DND-41 (cell line): ENCODE measurements at regions not wholly inside any gene's neighbourhood (a gene's known extent, or its start where the extent isn't known, plus 50 kb on each side); places are given as distances from the start of the nearest gene placed in this dataset.

ENCODE experiments used
- ATAC-seq: fragments of 200-7000 bp; cut with Tn5 transposase; 3 replicates; pipeline ENCODE4 v1.9.1; 2021; ENCODE audit warnings: low read depth; ENCODE audit not compliant: insufficient read depth
- DNase-seq: peaks from one replicate; pipeline ENCODE4 v3.0.0-alpha.2; 2020
- H2AFZ ChIP-seq: 2 replicates; pipeline ENCODE4 v1.6.0; 2012; ENCODE audit warnings: low read depth, low read length
- H3K27ac ChIP-seq: 2 replicates; pipeline ENCODE4 v1.5.1; 2012; ENCODE audit warnings: low read length, inconsistent platforms
- H3K27me3 ChIP-seq: fragments of 200-600 bp; sonication (generic); 2 replicates; pipeline ENCODE4 v1.6.0; 2012; ENCODE audit warnings: low read length, mild to moderate bottlenecking, inconsistent platforms; ENCODE audit not compliant: insufficient read depth, poor library complexity
- H3K36me3 ChIP-seq: 2 replicates; pipeline ENCODE4 v1.5.1; 2012; ENCODE audit warnings: low read length, inconsistent platforms; ENCODE audit not compliant: insufficient read depth
- H3K4me1 ChIP-seq: 2 replicates; pipeline ENCODE4 v1.5.1; 2012; ENCODE audit warnings: mild to moderate bottlenecking, low read length; ENCODE audit not compliant: insufficient read depth
- H3K4me2 ChIP-seq: 2 replicates; pipeline ENCODE4 v1.6.0; 2012; ENCODE audit warnings: mild to moderate bottlenecking, moderate library complexity, low read length, inconsistent platforms; ENCODE audit not compliant: insufficient read depth
- H3K4me3 ChIP-seq, 2 experiments: fragments of 200-600 bp in 1 of 2; shearing (Covaris generic) in 1 of 2; 2 replicates each; pipeline ENCODE4 v1.5.1; 2012 to 2016; ENCODE audit warnings: inconsistent platforms in 2 of 2, low read length in 2 of 2, mild to moderate bottlenecking in 2 of 2, low read depth in 1 of 2, moderate library complexity in 1 of 2
- H3K79me2 ChIP-seq: 2 replicates; pipeline ENCODE4 v1.6.0; 2012; ENCODE audit warnings: low read length, inconsistent platforms; ENCODE audit not compliant: insufficient read depth
- H3K9ac ChIP-seq: 2 replicates; pipeline ENCODE4 v1.6.0; 2012; ENCODE audit warnings: low read depth, mild to moderate bottlenecking, inconsistent platforms, low read length, moderate library complexity
- H3K9me3 ChIP-seq: 2 replicates; pipeline ENCODE4 v1.5.1; 2012; ENCODE audit warnings: low read length, moderate library complexity, mild to moderate bottlenecking, inconsistent platforms; ENCODE audit not compliant: insufficient read depth, severe bottlenecking
- H4K20me1 ChIP-seq: 2 replicates; pipeline ENCODE4 v1.6.0; 2012; ENCODE audit warnings: low read length; ENCODE audit not compliant: insufficient read depth
- CTCF ChIP-seq: IDR thresholded peaks from 2 replicates; pipeline ENCODE4 v1.5.1; 2012; ENCODE audit warnings: borderline replicate concordance, low read length, moderate library complexity, mild to moderate bottlenecking; ENCODE audit not compliant: poor library complexity, severe bottlenecking; ENCODE audit errors: extremely low read depth
- EZH2 ChIP-seq: IDR thresholded peaks from 3 replicates; pipeline ENCODE4 v1.6.1; 2012; ENCODE audit warnings: borderline replicate concordance, low read depth, mild to moderate bottlenecking, moderate library complexity, low read length, inconsistent platforms; ENCODE audit not compliant: severe bottlenecking

GRCh38 chr10:61839916-61840315 is 61.6 kb upstream of the ARID5B start:
- Histone ChIP-seq H3K27ac (no peak overlapping the region), H3K9ac (no peak overlapping the region), H2AFZ (no peak overlapping the region), H3K9me3 (no peaks in the 10 kb centered on the region), H3K79me2 (no peaks in the 10 kb centered on the region), H3K4me2 (no peak overlapping the region), H3K36me3 (no peaks in the 10 kb centered on the region), H3K27me3 (no peaks in the 10 kb centered on the region), H3K4me3 (no peak overlapping the region), H4K20me1 (no peaks in the 10 kb centered on the region), H3K4me1 (peaks cover 14% of the 10 kb centered on the region)
- TF ChIP-seq CTCF (no peak), EZH2 (no peak)
- DNase-seq (no peak), ATAC-seq (no peak)

GRCh38 chr10:61840403-61840802 is 61.1 kb upstream of the ARID5B start:
- H3K4me2 ChIP-seq: no peak overlapping the region
- no peaks in the 10 kb centered on the region for H3K79me2 ChIP-seq
- TF ChIP-seq EZH2: no peak
- TF ChIP-seq CTCF: no peak
- no peak overlapping the region for H3K9ac ChIP-seq
- no peak for ATAC-seq
- H3K9me3 ChIP-seq: no peaks in the 10 kb centered on the region
- H3K4me3 ChIP-seq: no peak overlapping the region
- DNase-seq: no peak
- no peaks in the 10 kb centered on the region for H3K27me3 ChIP-seq
- H3K4me1 ChIP-seq: peaks cover 14% of the 10 kb centered on the region
- no peak overlapping the region for H3K27ac ChIP-seq
- no peaks in the 10 kb centered on the region for H3K36me3 ChIP-seq
- no peaks in the 10 kb centered on the region for H4K20me1 ChIP-seq
- H2AFZ ChIP-seq: no peak overlapping the region

DNA sequence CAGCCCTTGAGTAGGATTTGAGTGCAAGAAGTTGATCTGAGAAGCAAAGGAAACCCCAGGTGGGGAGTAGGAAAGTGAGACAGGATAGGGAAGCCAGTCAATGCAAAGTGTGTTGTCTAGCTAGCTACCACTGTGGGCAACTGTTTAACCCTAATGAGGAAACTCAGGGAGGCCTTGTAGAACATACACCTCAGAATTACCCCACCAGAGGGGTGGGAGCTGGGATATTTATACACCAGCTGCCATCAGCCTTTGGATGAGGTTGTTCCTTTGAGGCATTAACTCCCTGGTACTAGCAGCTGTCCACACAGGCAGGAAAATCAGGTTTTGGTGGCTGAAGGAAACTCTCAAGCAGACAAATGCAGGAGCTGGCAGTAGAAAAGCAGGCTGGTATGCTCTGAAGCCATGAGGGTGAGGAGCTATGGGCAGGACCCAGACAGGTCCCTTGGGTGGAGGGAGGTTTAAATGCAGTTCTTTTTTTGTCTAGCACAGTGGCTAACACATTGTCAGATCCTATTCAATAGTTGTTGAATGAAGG is 60.1 kb upstream of the ARID5B start:
- no peak overlapping the region for H2AFZ ChIP-seq
- no peaks in the 10 kb centered on the region for H3K27me3 ChIP-seq
- H3K4me2 ChIP-seq: no peak overlapping the region
- DNase-seq (no peak), ATAC-seq (no peak)
- H3K9me3 ChIP-seq: no peaks in the 10 kb centered on the region
- H3K9ac ChIP-seq: no peak overlapping the region
- H4K20me1 ChIP-seq: no peaks in the 10 kb centered on the region
- H3K27ac ChIP-seq: no peak overlapping the region
- no peaks in the 10 kb centered on the region for H3K36me3 ChIP-seq
- TF ChIP-seq EZH2: no peak
- no peak for TF ChIP-seq CTCF
- H3K4me1 ChIP-seq: peaks cover 14% of the 10 kb centered on the region
- H3K79me2 ChIP-seq: no peaks in the 10 kb centered on the region
- H3K4me3 ChIP-seq: no peak overlapping the region
